Embryonic facial prominence (tissue), 1 donor: ENCODE measurements at regions not wholly inside any gene's neighbourhood (a gene's known extent, or its start where the extent isn't known, plus 50 kb on each side); places are given as distances from the start of the nearest gene placed in this dataset.
"Not testable (repeated sequence)": the region's sequence is repeated elsewhere in the genome, so short reads cannot be mapped to it uniquely, and the experiment has no call there.

Source experiments
- DNase-seq: peaks from one replicate; pipeline ENCODE4 v3.0.0-alpha.2; 2016; ENCODE audit errors: extremely low spot score

DNA sequence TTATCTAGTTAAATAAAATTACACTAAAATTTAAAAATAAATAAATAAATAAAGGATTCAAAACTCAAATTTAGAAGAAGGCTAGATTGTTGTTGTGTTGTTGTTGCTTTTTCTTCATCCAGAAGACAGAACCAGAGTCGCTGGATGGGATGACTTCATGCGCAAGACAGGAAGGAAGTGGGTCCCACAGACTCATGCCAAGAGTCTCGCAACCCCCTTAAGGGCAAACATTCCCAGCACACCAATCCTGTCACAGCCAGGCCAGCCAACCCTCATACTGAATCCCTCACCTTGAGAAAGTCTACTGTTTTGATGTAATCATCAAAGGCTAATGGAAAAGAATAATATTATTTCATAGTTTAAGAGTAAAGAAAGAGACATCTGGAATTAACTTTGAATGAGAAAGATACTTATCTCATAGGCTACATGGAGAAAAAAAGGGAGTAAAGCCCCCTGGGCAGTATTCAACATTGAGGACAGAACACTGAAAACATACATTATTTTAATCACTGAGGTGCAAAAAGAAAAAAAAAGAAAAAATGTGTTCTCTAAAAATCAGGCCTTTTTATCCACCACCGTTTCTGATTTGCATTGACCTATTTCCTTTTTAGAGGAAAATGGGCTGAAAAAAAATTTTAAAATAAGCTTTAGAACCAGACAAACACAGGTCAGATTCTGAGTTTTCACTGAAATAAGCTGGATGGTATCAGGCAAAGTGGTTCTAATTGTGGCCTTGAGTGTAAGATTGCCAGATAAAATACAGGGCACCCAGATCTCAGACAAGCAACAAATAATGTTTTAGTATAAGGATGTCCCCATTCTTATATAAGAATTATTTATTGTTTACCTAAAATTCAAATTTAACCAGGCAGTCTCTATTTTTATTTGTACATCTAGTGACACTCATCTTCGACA, 826.5 kb downstream of the TNS3 start:
- DNase-seq: no peak

DNA sequence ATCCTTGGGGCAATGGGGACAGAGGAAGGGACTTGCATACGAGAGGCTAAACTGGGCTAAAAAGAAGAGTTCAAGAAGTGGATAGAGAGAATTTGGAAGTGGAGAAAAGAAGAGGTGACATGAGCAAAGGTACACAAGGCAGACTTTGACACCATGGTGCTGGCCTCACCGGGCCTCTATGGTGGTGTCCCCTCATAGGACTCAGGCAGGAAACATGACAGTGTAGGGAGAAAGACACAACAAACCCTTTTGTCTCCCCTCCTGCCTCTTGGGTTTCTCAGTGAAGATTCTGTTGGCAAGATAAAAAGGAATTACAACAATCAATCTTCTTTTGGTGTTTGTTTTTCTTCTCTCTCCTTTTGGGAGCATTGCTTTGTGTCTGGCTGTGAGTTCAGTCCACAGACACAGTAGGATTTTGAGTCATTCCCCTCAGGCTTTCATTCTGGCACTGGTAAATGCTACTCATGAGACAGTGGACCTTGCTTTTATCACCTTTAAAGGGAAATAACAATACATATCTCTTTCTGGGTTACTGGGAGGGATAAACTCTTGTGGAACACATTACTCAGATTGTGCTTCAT, 827.7 kb downstream of the TNS3 start:
- no peak for DNase-seq

DNA sequence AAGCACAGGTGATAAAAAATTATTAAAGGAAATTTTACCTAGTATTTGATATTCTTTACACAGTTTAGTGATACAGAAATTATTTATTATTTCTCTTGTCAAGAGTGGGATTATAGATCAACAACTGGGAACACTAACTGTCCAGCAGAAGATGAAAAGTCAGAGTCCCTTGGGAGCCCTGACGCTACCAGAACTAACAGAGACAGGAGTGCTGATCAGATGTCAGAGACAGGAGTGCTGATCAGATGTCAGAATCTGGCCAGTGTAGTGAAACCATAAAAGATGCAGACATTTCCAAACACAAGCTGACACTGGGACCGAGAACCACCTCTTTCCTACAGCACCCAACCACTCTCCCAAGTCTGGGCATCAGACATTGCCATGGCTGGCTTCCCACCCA, 828.2 kb downstream of the TNS3 start:
- no peak for DNase-seq

DNA sequence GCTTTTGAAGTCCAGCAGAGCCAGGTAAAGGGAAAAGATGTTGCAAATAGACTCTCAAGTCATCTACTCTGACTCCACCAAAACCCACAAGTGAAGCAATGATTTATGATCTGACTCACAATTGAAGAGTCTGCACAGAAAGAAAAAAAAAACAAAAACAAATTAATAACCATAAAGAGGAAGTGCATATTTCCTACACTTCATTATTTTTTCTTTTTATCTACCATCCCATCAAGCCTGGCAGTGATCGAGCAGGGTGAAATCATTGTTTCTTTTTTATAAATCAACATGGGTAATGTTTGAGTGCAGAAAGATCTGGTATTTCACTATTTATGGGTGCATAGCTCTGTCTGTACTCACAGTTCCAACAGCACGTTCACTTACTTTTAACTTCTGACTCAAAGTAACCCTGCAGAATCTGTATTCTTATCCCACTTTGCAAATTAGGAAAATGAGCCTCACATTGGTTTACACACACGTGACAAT, 829.0 kb downstream of the TNS3 start:
- DNase-seq: no peak

DNA sequence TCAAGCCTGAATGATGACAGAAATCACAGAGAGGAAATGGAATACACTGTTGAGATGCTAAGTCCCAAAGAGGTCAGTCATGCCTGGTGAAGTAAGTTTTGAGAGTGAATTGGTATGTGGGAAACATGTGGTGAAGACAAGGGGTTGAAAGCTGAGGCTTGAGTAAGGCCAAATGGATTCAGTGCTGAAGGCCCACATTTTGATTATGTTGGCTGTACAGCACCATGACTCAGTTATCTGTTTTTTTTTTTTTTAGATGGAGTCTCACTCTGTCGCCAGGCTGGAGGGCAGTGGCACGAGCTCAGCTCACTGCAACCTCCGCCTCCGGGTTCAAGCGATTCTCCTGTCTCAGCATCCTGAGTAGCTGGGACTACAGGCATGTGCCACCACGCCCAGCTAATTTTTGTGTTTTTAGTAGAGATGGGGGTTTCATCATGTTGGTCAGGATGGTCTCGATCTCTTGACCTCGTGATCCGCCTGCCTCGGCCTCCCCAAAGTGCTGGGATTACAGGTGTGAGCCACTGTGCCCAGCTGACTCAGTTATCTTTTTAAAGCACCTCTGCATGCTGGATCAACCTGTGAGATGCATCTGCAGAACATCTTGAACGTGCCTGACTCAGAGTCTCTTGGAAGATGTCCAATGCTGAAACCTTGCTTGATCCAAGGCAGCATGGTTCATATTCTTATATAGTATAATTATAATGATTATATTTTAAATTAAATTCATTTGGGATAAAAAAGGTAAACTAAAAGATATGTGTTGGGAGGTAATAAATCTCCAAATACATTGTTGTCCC, 829.8 kb downstream of the TNS3 start:
- DNase-seq: not testable (repeated sequence)

DNA sequence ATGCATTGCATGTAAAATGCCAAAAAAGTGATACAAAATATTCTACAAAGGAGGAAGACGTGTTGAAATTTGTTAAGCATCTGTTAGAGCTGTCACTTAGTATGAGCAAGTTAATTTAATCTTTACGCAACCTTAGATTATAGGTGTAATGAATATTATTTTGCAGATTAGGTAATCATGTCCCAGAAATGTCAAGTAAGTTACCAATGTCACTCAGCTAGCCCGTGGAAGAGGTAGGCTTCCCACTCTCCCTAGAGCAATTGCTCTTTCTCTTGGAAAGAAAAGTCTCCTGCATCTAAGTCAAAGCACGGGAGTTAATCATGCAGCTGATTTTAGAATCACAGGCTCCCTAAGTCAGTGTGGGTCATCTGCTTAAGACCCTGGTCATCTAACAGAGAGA, 830.4 kb upstream of the IGFBP3 start:
- no peak for DNase-seq

DNA sequence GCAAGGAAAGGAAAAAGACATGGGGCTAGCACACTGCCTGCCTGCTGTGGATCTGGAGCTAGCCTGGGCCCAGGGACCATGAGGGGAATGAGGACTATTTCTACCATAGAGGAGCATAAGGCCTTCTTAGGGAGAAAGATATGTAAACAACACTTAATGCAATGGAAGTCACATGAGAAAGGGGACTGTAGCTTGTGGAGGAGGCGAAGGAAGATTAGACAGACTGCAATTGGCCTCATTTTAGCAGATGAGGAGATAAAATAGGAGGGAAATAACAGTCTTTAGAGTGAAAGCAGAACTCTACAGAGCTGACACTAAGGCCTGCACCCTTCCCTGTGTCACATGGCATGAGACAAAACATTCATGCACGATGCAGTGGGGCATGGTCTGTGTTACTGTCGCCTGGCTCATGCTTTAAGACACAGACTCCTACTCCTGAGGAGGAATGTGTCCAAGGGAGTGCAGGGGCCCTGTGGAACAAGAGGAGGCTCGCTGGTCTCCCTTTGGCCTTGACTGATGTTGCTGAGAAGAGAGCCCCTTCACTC, 829.3 kb upstream of the IGFBP3 start:
- no peak for DNase-seq

DNA sequence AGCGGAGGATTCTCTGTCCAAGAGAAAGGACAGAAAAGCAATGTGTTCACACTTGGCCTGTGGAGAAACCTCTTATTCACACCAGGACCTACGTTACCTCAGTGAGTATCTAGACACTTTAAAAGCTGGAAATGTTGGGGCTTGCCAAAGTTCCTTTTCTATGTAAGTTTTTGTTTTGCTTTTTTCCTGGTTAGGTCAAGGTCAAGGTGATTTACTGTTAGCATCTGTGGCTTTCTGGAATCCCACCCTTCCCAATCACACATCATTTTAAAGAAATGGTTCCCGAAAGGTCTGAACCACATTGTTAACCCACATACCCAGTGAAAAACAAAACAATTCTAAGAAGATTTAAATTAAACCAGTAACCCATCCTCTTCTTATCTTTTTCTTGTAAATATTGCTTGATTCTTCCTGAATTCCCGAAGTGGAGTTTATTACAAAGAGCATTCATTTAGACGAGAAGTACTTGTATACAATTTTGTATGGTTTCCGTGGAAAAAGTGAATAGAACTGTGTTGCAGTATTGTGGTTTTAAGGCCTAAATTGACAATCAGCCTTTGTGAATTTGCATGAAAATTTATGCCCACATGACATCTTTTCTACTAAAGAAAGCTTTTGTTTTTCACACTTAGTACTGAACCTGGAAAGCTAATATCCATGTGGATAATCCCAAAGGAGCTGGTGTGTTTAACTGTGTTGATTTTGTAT, 827.0 kb upstream of the IGFBP3 start:
- DNase-seq: no peak

DNA sequence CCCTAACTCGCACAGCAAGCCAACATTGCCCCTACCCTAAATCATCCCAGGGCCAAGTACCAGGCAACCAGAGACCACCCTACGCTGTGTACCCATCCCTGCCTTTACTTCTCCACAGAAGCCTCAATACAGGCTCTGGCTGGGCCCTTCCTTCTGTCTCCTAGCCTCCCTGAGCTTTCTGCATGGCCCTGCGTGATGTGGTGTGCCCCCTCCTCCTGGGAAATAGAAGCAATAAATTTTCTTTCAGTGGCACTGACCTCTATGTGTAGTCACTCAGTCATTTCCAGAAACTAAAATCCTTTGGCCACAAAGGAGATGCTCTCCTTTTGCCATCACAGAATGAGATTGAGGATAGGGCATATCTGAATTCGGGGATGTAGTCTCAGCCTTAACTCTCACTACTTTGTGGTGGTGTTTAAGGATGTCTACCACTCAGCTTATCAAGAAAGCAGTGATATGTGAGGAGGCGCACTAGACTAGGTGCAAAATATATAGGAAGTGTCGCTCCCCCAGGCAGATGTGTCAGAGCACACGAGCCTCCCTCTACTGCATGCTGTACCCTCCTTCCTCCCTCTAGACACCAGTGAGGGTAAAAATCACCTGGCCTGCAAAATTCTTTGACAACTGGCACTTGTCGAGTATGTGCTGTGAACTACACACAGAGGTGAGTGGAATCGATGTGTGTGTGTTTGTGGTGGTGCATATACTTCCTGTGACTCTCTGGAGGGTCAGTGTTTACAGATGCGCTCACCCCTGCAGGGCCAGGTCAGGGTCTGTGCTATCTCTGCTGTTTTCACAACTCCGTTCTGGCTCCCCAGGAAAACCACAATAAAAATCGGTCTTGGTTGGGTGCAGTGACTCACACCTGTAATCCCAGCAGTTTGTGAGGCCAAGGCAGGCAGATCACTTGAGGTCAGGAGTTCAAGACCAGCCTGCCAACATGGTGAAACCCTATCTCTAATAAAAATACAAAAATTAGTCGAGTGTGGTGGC, 825.9 kb upstream of the IGFBP3 start:
- no peak for DNase-seq

- no peak for DNase-seq
Measured at GRCh38 chr7:46745707-46746090, 824.6 kb upstream of the IGFBP3 start.

GRCh38 chr7:46744957-46745706, 824.1 kb upstream of the IGFBP3 start:
- DNase-seq: no peak

DNA sequence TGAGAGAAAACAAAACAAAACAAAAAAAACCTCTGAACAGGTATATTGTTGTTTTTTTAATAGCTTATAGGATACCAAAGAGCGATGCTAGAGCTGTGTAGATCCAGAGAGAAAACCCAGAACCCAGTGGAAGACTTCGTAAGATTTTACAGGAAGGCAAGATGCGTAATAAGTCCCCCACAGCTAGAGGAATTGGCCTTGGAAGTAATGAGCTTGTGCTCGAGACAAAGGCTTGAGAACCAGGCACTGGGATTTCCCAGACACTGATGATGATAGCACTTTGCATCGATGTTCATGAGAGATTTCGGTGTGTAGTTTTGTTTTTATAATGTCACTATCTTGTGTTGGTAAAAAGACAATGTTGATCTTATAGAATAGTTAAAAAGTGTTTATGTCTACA, 821.5 kb upstream of the IGFBP3 start:
- no peak for DNase-seq

GRCh38 chr7:46741938-46742540, 821.0 kb upstream of the IGFBP3 start:
- DNase-seq: no peak

DNA sequence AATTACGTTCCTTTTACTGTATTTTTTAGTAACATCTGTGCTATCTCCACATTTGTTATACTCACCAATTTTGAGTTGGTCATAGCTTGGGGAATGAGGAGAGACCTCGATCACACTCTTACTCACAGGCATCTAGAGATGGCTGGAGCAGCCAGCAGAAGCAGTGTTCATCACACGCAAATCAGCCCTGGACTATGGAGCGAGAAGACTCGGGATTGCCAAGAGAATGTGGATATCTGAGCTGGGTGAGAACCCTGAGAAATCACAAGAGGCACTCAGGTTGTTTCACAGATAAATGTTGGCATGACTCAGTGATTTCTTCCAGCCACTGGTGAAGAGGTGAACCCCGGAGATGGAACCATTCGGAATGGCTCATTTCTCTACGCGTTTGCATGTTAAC, 820.1 kb upstream of the IGFBP3 start:
- no peak for DNase-seq

GRCh38 chr7:46739518-46740234, 818.6 kb upstream of the IGFBP3 start:
- DNase-seq: no peak

GRCh38 chr7:46738796-46739195, 817.7 kb upstream of the IGFBP3 start:
- DNase-seq: no peak

GRCh38 chr7:46738165-46738564, 817.1 kb upstream of the IGFBP3 start:
- DNase-seq: no peak

GRCh38 chr7:46725838-46726237, 804.8 kb upstream of the IGFBP3 start:
- DNase-seq: no peak
